ENCODE measurements at regions not wholly inside any gene's neighbourhood (a gene's known extent, or its start where the extent isn't known, plus 50 kb on each side); places are given as distances from the start of the nearest gene placed in this dataset.

DNA sequence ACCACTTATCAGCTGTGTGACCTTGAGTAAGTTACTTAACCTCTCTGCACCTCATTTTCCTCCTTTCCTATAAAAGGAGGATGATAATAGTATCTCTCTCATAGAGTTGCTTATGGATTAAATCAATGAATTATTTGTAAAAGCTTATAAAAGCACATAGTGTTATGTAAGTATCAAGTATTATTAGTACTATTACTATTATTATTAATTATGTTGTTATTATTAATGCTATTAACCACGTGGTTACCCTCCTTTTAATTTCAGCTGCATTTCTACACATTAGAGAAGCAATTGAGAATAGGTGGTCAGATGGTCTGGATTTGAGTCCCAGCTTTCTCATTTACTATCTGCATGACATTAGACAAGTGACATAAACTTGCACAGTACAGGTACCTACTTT lies 58.1 kb upstream of the WNT4 start:
- no peaks in the 10 kb centered on the region for H4K20me1 ChIP-seq (replicated peaks; ENCODE audit: control insufficient read depth, extremely low read depth, insufficient read depth, low read length)
- no TSS peak for BruUV-seq (replicated peaks)
- no peaks in the 10 kb centered on the region for H3K9me1 ChIP-seq (replicated peaks; ENCODE audit: control insufficient read depth, extremely low read depth, insufficient read depth, low read length)
- intact Hi-C loops (cut with micrococcal nuclease), result no loop called here
- no peaks in the 10 kb centered on the region for H3K79me2 ChIP-seq (ENCODE audit: control insufficient read depth, insufficient read depth, low read length)
- no peak for TF ChIP-seq POLR2AphosphoS5 (IDR thresholded peaks at IDR 0.05; ENCODE audit: insufficient read depth, low read depth, low read length)
- TF ChIP-seq EZH2 (IDR thresholded peaks at IDR 0.05; ENCODE audit: borderline replicate concordance, low read depth, low read length, severe bottlenecking), result no peak
- no peak for TF ChIP-seq FOS (IDR thresholded peaks at IDR 0.05; ENCODE audit: borderline replicate concordance, insufficient read depth, low read length)
- no peak for TF ChIP-seq GATA2 (IDR thresholded peaks at IDR 0.05; ENCODE audit: insufficient read depth, insufficient read length, low read depth, low read length)
- TF ChIP-seq POLR2A (IDR thresholded peaks at IDR 0.05; ENCODE audit: low read depth, low read length), result no peak
- no peak for TF ChIP-seq MAX (IDR thresholded peaks at IDR 0.05; ENCODE audit: insufficient read depth, insufficient read length)
- TF ChIP-seq JUN (IDR thresholded peaks at IDR 0.05; ENCODE audit: borderline replicate concordance, insufficient read depth, insufficient read length, low read depth), result no peak
- TF ChIP-seq, protein P1, sequence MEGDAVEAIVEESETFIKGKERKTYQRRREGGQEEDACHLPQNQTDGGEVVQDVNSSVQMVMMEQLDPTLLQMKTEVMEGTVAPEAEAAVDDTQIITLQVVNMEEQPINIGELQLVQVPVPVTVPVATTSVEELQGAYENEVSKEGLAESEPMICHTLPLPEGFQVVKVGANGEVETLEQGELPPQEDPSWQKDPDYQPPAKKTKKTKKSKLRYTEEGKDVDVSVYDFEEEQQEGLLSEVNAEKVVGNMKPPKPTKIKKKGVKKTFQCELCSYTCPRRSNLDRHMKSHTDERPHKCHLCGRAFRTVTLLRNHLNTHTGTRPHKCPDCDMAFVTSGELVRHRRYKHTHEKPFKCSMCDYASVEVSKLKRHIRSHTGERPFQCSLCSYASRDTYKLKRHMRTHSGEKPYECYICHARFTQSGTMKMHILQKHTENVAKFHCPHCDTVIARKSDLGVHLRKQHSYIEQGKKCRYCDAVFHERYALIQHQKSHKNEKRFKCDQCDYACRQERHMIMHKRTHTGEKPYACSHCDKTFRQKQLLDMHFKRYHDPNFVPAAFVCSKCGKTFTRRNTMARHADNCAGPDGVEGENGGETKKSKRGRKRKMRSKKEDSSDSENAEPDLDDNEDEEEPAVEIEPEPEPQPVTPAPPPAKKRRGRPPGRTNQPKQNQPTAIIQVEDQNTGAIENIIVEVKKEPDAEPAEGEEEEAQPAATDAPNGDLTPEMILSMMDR (IDR thresholded peaks at IDR 0.05; ENCODE audit: extremely low read depth in 1 of 2, insufficient read depth in 1 of 2, low read depth in 1 of 2, low read length in 2 of 2), result no peak
- no peak for TF ChIP-seq MYC (IDR thresholded peaks at IDR 0.05; ENCODE audit: low read depth, low read length)
- dilution Hi-C loops (cut with MboI; ENCODE audit: extremely low pct_ligation_motif_present, low sequenced_read_pairs), result no loop called here
- H3K4me1 ChIP-seq (ENCODE audit: control insufficient read depth, extremely low read depth, insufficient read depth, low read length), result no peaks in the 10 kb centered on the region
- FAIRE-seq (no peak), DNase-seq (ENCODE audit: low read depth, low spot score) (no peak)
- no peak overlapping the region for H3K27ac ChIP-seq (ENCODE audit: insufficient read depth, low read depth, low read length)
- no peaks in the 10 kb centered on the region for H3K9me3 ChIP-seq (replicated peaks; ENCODE audit: control insufficient read depth, insufficient read depth, low read length)
- H2AFZ ChIP-seq (ENCODE audit: low read depth, low read length), result no peak overlapping the region
- no peak overlapping the region for H3K4me2 ChIP-seq (ENCODE audit: insufficient read depth, low read length)
- ChIA-PET CTCF (no interaction called here), POLR2A (no interaction called here)
- H3K9ac ChIP-seq (replicated peaks; ENCODE audit: extremely low read depth, insufficient read depth, low read length), result no peak overlapping the region
- no peaks in the 10 kb centered on the region for H3K36me3 ChIP-seq (ENCODE audit: control insufficient read depth in 2 of 2, extremely low read depth in 1 of 2, insufficient read depth in 2 of 2, low read length in 2 of 2)
- no peak overlapping the region for H3K4me3 ChIP-seq (replicated peaks in 1 of 3; ENCODE audit: insufficient read depth in 1 of 3, low read depth in 1 of 3, low read length in 3 of 3)
- H3K27me3 ChIP-seq (ENCODE audit: control insufficient read depth in 2 of 2, insufficient read depth in 2 of 2, low read length in 2 of 2), result peaks cover 11 to 14% of the 10 kb centered on the region in 2 experiments

Data from endothelial cell of umbilical vein (primary cell).